Activated B cell treated with CpG ODN at 0.5 μM for 24 hours (primary cell): ENCODE measurements at regions not wholly inside any gene's neighbourhood (a gene's known extent, or its start where the extent isn't known, plus 50 kb on each side); places are given as distances from the start of the nearest gene placed in this dataset.

Experiments used
- ATAC-seq: fragments of 200-7000 bp; cut with Tn5 transposase; one replicate; pipeline ENCODE4 v1.10.0; 2021; ENCODE audit warnings: low read depth, mild to moderate bottlenecking, moderate library complexity
- CTCF ChIA-PET: fragments of 350-600 bp; sonication (Branson Sonifier 250); formaldehyde crosslinking; loops from one replicate; lab custom pipeline; 2021; ENCODE audit warnings: antibody characterized with exemption; lab: Charles Lee
- POLR2A ChIA-PET: fragments of 350-600 bp; sonication (Branson Sonifier 250); formaldehyde crosslinking; loops from one replicate; lab custom pipeline; 2021; ENCODE audit warnings: antibody characterized with exemption; lab: Charles Lee
- DNase-seq: peaks from one replicate; pipeline ENCODE4 v3.0.0; 2022
- H3K27ac Mint-ChIP-seq: one replicate; pipeline ENCODE4 v1.8.0; 2020; ENCODE audit warnings: mixed read lengths
- H3K27me3 Mint-ChIP-seq: one replicate; pipeline ENCODE4 v1.8.0; 2021; ENCODE audit warnings: mixed read lengths
- H3K36me3 Mint-ChIP-seq: one replicate; pipeline ENCODE4 v1.8.0; 2021; ENCODE audit warnings: low read depth, mixed read lengths
- H3K4me1 Mint-ChIP-seq: one replicate; pipeline ENCODE4 v1.8.0; 2021; ENCODE audit warnings: mixed read lengths
- H3K4me3 Mint-ChIP-seq: one replicate; pipeline ENCODE4 v1.8.0; 2020; ENCODE audit warnings: mild to moderate bottlenecking, mixed read lengths
- H3K9me3 Mint-ChIP-seq: one replicate; pipeline ENCODE4 v1.8.0; 2020; ENCODE audit warnings: mixed read lengths
- intact Hi-C: fragments of 100-400 bp; cut with micrococcal nuclease; formaldehyde crosslinking; loops from one replicate; pipeline ENCODE4 v1.15.1; 2024
- TF ChIP-seq, protein P1 (sequence below): fragments of 200-600 bp; IDR thresholded peaks from one replicate; pipeline ENCODE4 v1.8.0; 2022; ENCODE audit warnings: antibody characterized with exemption, mild to moderate bottlenecking

DNA sequence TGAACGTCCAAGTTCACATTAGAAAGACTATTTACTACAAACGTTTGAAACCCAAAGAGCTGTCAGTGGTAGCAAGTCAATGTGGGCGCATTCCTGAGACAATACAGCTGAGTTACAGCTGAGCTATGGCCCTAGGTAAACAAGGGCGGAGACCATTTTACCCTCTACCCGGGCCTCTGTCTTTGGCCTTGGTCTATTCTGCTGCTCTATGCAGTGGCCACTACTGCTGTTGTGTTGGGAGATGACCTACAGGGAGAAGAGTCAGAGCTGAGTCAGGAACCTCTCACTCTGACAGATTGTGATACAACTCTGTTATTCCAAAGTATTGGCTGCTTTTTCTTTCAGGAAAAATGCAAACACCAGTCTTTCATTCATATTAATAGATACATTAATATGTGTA, 700.6 kb downstream of the SEMA5A start:
- DNase-seq (no peak), ATAC-seq (no peak)
- Mint-ChIP-seq H3K4me3 (no peak overlapping the region), H3K27me3 (no peaks in the 10 kb centered on the region), H3K27ac (no peak overlapping the region), H3K9me3 (peaks cover 2% of the 10 kb centered on the region), H3K4me1 (no peaks in the 10 kb centered on the region), H3K36me3 (no peaks in the 10 kb centered on the region)
- ChIA-PET CTCF (no interaction called here), POLR2A (no interaction called here)
- TF ChIP-seq, protein P1, sequence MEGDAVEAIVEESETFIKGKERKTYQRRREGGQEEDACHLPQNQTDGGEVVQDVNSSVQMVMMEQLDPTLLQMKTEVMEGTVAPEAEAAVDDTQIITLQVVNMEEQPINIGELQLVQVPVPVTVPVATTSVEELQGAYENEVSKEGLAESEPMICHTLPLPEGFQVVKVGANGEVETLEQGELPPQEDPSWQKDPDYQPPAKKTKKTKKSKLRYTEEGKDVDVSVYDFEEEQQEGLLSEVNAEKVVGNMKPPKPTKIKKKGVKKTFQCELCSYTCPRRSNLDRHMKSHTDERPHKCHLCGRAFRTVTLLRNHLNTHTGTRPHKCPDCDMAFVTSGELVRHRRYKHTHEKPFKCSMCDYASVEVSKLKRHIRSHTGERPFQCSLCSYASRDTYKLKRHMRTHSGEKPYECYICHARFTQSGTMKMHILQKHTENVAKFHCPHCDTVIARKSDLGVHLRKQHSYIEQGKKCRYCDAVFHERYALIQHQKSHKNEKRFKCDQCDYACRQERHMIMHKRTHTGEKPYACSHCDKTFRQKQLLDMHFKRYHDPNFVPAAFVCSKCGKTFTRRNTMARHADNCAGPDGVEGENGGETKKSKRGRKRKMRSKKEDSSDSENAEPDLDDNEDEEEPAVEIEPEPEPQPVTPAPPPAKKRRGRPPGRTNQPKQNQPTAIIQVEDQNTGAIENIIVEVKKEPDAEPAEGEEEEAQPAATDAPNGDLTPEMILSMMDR: no peak
- intact Hi-C loops: no loop called here

DNA sequence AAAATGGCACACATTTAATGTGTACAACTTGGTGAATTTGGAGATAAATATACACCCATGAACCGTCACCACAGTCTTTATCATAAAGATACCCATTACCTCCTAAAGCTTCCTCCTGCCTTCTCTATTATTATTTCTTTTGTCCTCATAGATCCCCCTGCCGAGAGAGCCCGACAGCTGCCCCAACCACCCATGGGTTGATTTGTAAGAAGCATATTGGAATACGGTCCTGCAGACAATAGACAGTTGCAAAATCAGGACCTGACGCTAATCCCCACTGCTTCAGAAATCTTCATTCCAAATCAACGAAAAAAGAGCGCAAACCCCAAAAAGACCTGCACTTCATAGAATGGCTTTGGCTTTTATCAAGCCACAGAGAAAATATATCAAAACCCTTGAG, 697.5 kb downstream of the SEMA5A start:
- TF ChIP-seq, protein P1: no peak
- ChIA-PET CTCF (no interaction called here), POLR2A (no interaction called here)
- intact Hi-C loops: no loop called here
- no peaks in the 10 kb centered on the region for H3K4me1 Mint-ChIP-seq
- DNase-seq (no peak), ATAC-seq (no peak)
- H3K9me3 Mint-ChIP-seq: no peaks in the 10 kb centered on the region
- H3K36me3 Mint-ChIP-seq: no peaks in the 10 kb centered on the region
- H3K27me3 Mint-ChIP-seq: no peaks in the 10 kb centered on the region
- H3K4me3 Mint-ChIP-seq: no peak overlapping the region
- no peak overlapping the region for H3K27ac Mint-ChIP-seq

DNA sequence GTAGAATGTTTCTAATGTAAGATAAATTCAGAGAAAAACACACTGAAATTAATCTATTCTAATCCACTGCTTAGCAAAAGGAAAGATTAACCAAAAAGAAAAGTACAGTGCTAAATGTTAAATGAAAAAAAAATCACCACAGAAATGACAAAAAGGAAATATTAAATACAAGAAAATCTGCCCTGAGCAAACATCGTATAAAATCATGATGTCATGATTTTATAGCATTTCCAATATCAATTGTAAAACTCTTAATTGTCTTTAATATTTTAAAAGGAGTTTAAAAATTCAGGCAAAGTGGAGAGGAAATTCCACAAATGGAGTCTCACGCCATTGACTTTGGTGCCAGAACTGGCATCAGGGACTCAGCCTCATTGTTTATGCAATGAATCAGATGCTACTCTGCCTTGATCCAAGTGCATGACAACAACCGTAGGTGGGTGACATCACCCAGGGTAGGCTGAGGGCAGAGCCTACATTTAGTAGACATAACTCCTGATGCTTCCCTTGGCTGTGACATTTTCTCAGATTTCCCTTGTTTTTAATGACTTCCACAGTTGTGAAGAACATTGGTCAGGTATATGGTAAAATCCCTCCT, 696.8 kb downstream of the SEMA5A start:
- H3K36me3 Mint-ChIP-seq: no peaks in the 10 kb centered on the region
- POLR2A ChIA-PET: no interaction called here
- intact Hi-C loops: no loop called here
- DNase-seq (no peak), ATAC-seq (no peak)
- CTCF ChIA-PET: no interaction called here
- H3K27ac Mint-ChIP-seq: no peak overlapping the region
- H3K4me3 Mint-ChIP-seq: no peak overlapping the region
- no peaks in the 10 kb centered on the region for H3K9me3 Mint-ChIP-seq
- TF ChIP-seq, protein P1: no peak
- H3K27me3 Mint-ChIP-seq: no peaks in the 10 kb centered on the region
- H3K4me1 Mint-ChIP-seq: no peaks in the 10 kb centered on the region

DNA sequence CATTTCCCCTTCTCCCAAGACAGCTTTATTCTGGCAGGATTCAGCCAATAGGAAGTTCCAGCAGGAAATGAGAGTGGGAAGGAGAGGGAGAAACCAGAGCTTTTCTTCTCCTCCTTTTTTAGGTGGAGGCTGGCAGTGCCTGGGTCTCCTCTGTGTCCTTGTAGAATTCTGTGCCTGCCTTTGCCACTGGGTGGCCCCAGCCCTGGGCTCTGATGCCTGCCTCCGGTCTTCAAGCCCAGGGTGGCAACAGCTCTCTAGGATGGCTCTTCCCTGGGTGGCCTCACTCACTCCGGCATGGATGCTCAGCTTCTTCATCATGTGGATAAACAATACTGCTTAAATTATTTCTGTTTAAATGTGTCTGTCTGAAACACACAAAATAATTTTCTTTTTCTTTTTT, 694.8 kb downstream of the SEMA5A start:
- CTCF ChIA-PET: no interaction called here
- Mint-ChIP-seq H3K4me3 (no peak overlapping the region), H3K4me1 (no peaks in the 10 kb centered on the region), H3K36me3 (no peaks in the 10 kb centered on the region), H3K27ac (no peak overlapping the region), H3K27me3 (no peaks in the 10 kb centered on the region), H3K9me3 (no peaks in the 10 kb centered on the region)
- no peak for DNase-seq
- intact Hi-C loops: no loop called here
- no peak for ATAC-seq
- TF ChIP-seq, protein P1: no peak
- POLR2A ChIA-PET: no interaction called here

DNA sequence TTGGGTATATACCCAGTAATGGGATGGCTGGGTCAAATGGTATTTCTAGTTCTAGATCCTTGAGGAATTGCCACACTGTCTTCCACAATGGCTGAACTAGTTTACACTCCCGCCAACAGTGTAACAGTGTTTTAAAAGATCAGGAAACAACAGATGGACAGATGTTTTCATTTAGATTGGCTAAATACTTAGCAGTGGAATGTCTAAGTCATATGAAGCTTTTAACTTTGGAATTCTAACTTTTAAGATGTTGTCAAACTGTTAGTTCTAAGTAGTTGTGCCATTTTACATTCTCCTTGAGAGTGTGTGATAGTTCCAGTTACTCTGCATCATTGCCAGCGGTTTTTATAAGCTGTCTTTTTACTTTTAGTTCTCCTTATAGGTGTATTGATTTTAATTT, 688.8 kb downstream of the SEMA5A start:
- no peak for DNase-seq
- no peaks in the 10 kb centered on the region for H3K4me1 Mint-ChIP-seq
- no peaks in the 10 kb centered on the region for H3K36me3 Mint-ChIP-seq
- CTCF ChIA-PET: no interaction called here
- H3K9me3 Mint-ChIP-seq: no peaks in the 10 kb centered on the region
- POLR2A ChIA-PET: no interaction called here
- intact Hi-C loops: no loop called here
- ATAC-seq: no peak
- TF ChIP-seq, protein P1: no peak
- H3K27me3 Mint-ChIP-seq: no peaks in the 10 kb centered on the region
- no peak overlapping the region for H3K27ac Mint-ChIP-seq
- H3K4me3 Mint-ChIP-seq: no peak overlapping the region
